HCT116 (cell line): ENCODE measurements at regions not wholly inside any gene's neighbourhood (a gene's known extent, or its start where the extent isn't known, plus 50 kb on each side); places are given as distances from the start of the nearest gene placed in this dataset.

ENCODE experiments used
- ATAC-seq: fragments of 200-7000 bp; cut with Tn5 transposase; 2 replicates; pipeline ENCODE4 v1.9.1; 2020; ENCODE audit warnings: mild to moderate bottlenecking, moderate library complexity
- BruUV-seq: library from RNA; stranded (reverse); fragments of 400-500 nt; replicated peaks from 2 replicates; lab custom pipeline; 2021; lab: Mats Ljungman, UMichigan
- CTCF ChIA-PET: fragments of 300-600 bp; sonication (Branson Sonifier 250); formaldehyde crosslinking; loops from one replicate; lab custom pipeline; 2021; ENCODE audit warnings: antibody characterized with exemption; lab: Charles Lee
- POLR2A ChIA-PET: fragments of 300-600, 350-600 bp; sonication (Branson Sonifier 250); formaldehyde crosslinking; loops from one replicate; lab custom pipeline; 2021; ENCODE audit warnings: antibody characterized with exemption; lab: Charles Lee
- RAD21 ChIA-PET, 2 experiments: fragments of 300-600 bp; sonication (Branson Sonifier 250); formaldehyde crosslinking; loops; one replicate each; lab custom pipeline; 2023; ENCODE audit warnings: low total read pairs in 2 of 2; ENCODE audit not compliant: uncharacterized antibody in 2 of 2, unreplicated experiment in 2 of 2, low non-redundant PET in 1 of 2; lab: Charles Lee
- DNase-seq: peaks from one replicate; pipeline ENCODE4 v3.0.0-alpha.2; 2010; ENCODE audit warnings: low read depth, low spot score
- H2AFZ ChIP-seq: fragments of 200-600 bp; shearing (Covaris generic), sonication (generic); 2 replicates; pipeline ENCODE4 v1.6.1; 2017; ENCODE audit warnings: low read depth, mixed run types, mixed read lengths, antibody characterized with exemption, low read length; ENCODE audit not compliant: poor library complexity, severe bottlenecking
- H3K27ac ChIP-seq: 2 replicates; pipeline ENCODE4 v1.5.1; 2012; ENCODE audit warnings: low read depth, low read length
- H3K27me3 ChIP-seq: fragments of 200-600 bp; sonication (generic); 2 replicates; pipeline ENCODE4 v1.6.1; 2016; ENCODE audit warnings: mixed run types, low read length, mixed read lengths; ENCODE audit not compliant: insufficient read depth
- H3K36me3 ChIP-seq, 2 experiments: fragments of 200-500 bp in 1 of 2; fragments of 200-600 bp in 1 of 2; sonication (Bioruptor generic) in 1 of 2; sonication (generic) in 1 of 2; 2 replicates each; pipeline versions ENCODE4 v1.5.1 to v1.6.1; 2014 to 2016; ENCODE audit warnings: low read length in 2 of 2, inconsistent platforms in 1 of 2, mixed read lengths in 1 of 2, mixed run types in 1 of 2; ENCODE audit not compliant: insufficient read depth in 2 of 2, control insufficient read depth in 1 of 2
- H3K4me1 ChIP-seq, 2 experiments: fragments of 200-600 bp in 1 of 2; sonication (generic) in 1 of 2; 2 replicates each; pipeline versions ENCODE4 v1.5.1 to v1.6.1; 2012 to 2017; ENCODE audit warnings: low read length in 2 of 2, inconsistent platforms in 1 of 2, mild to moderate bottlenecking in 1 of 2, mixed read lengths in 1 of 2, mixed run types in 1 of 2, moderate library complexity in 1 of 2; ENCODE audit not compliant: insufficient read depth in 2 of 2, control insufficient read depth in 1 of 2
- H3K4me2 ChIP-seq: fragments of 200-600 bp; sonication (generic); 2 replicates; pipeline ENCODE4 v1.6.1; 2017; ENCODE audit warnings: mixed run types, low read length, mixed read lengths
- H3K4me3 ChIP-seq, 2 experiments: fragments of 200-600 bp in 1 of 2; sonication (generic) in 1 of 2; replicated peaks in 1 of 2; 2 replicates each; pipeline ENCODE4 v1.5.1; 2011 to 2016; ENCODE audit warnings: low read length in 2 of 2, control low read depth in 1 of 2, low read depth in 1 of 2, mild to moderate bottlenecking in 1 of 2, mixed read lengths in 1 of 2, mixed run types in 1 of 2
- H3K79me2 ChIP-seq: fragments of 200-600 bp; sonication (generic); 2 replicates; pipeline ENCODE4 v1.6.1; 2017; ENCODE audit warnings: mild to moderate bottlenecking, mixed run types, low read length, moderate library complexity, mixed read lengths; ENCODE audit not compliant: insufficient read depth
- H3K9ac ChIP-seq: fragments of 200-600 bp; sonication (generic); 2 replicates; pipeline ENCODE4 v1.6.1; 2016; ENCODE audit warnings: low read length, mixed read lengths
- H3K9me2 ChIP-seq: fragments of 200-600 bp; sonication (generic), shearing (Covaris generic); 2 replicates; pipeline ENCODE4 v1.6.1; 2017; ENCODE audit warnings: mixed run types, mild to moderate bottlenecking, moderate library complexity; ENCODE audit not compliant: insufficient read depth
- H3K9me3 ChIP-seq, 2 experiments: fragments of 200-500 bp in 1 of 2; fragments of 200-600 bp in 1 of 2; sonication (Bioruptor generic) in 1 of 2; sonication (generic) in 1 of 2; 2 replicates each; pipeline ENCODE4 v1.6.1; 2014 to 2017; ENCODE audit warnings: low read length in 2 of 2, mixed read lengths in 2 of 2, inconsistent platforms in 1 of 2, low read depth in 1 of 2, mild to moderate bottlenecking in 1 of 2, mixed run types in 1 of 2, moderate library complexity in 1 of 2; ENCODE audit not compliant: control insufficient read depth in 1 of 2, insufficient read depth in 1 of 2
- H4K20me1 ChIP-seq: fragments of 200-600 bp; sonication (generic), shearing (Covaris generic); 2 replicates; pipeline ENCODE4 v1.6.1; 2017; ENCODE audit warnings: mixed run types, mild to moderate bottlenecking, moderate library complexity; ENCODE audit not compliant: insufficient read depth
- CBX3 ChIP-seq: IDR thresholded peaks from 2 replicates; pipeline ENCODE4 v1.6.1; 2012; ENCODE audit warnings: low read depth
- CEBPB ChIP-seq: IDR thresholded peaks from 2 replicates; pipeline ENCODE4 v1.6.1; 2012; ENCODE audit warnings: low read depth
- EZH2 ChIP-seq: fragments of 200-600 bp; sonication (generic); IDR thresholded peaks from 2 replicates; pipeline ENCODE4 v1.6.1; 2017; ENCODE audit warnings: antibody characterized with exemption, mixed run types
- EZH2phosphoT487 ChIP-seq: fragments of 200-600 bp; IDR thresholded peaks from 2 replicates; pipeline ENCODE4 v1.6.1; 2018; ENCODE audit warnings: antibody characterized with exemption, borderline replicate concordance
- JUND ChIP-seq: IDR thresholded peaks from 2 replicates; pipeline ENCODE4 v1.6.1; 2012
- MAX ChIP-seq: IDR thresholded peaks from 2 replicates; pipeline ENCODE4 v1.6.1; 2012
- POLR2A ChIP-seq: IDR thresholded peaks from 2 replicates; pipeline ENCODE4 v1.7.0; 2011; ENCODE audit warnings: borderline replicate concordance; ENCODE audit not compliant: insufficient read depth, insufficient read length; ENCODE audit errors: extremely low read depth
- POLR2AphosphoS5 ChIP-seq: IDR thresholded peaks from 2 replicates; pipeline ENCODE4 v1.6.1; 2011; ENCODE audit warnings: mild to moderate bottlenecking, low read depth, low read length, moderate library complexity
- RAD21 ChIP-seq: IDR thresholded peaks from 2 replicates; pipeline ENCODE4 v1.6.1; 2012; ENCODE audit warnings: low read depth, mild to moderate bottlenecking
- SIN3A ChIP-seq: IDR thresholded peaks from 2 replicates; pipeline ENCODE4 v1.6.1; 2012; ENCODE audit warnings: low read depth
- SRF ChIP-seq: IDR thresholded peaks from 2 replicates; pipeline ENCODE4 v1.6.1; 2012; ENCODE audit warnings: low read depth
- YY1 ChIP-seq: IDR thresholded peaks from 2 replicates; pipeline ENCODE4 v1.6.1; 2011; ENCODE audit warnings: low read length, low read depth, moderate library complexity, mild to moderate bottlenecking; ENCODE audit not compliant: insufficient replicate concordance; ENCODE audit errors: extremely low read depth
- ZFX ChIP-seq: fragments of 450-650 bp; IDR thresholded peaks from 2 replicates; pipeline ENCODE4 v1.6.1; 2017
- ZNF274 ChIP-seq: fragments of 200-500 bp; sonication (Bioruptor generic); IDR thresholded peaks from 2 replicates; pipeline ENCODE4 v1.6.1; 2014; ENCODE audit warnings: mild to moderate bottlenecking, low read depth, low read length, inconsistent platforms
- intact Hi-C: fragments of 100-400 bp; cut with micrococcal nuclease; formaldehyde crosslinking; loops from 2 replicates; pipeline ENCODE4 v1.10.0; 2022
- TF ChIP-seq, protein P1 (sequence below): IDR thresholded peaks from 2 replicates; pipeline ENCODE4 v1.6.1; 2011; ENCODE audit warnings: mild to moderate bottlenecking, low read length, moderate library complexity; ENCODE audit not compliant: insufficient replicate concordance; ENCODE audit errors: extremely low read depth
- TF ChIP-seq, protein P2 (sequence below), 3 experiments: fragments of 200-600 bp in 1 of 3; sonication (generic) in 1 of 3; IDR thresholded peaks in 2 of 3; conservative IDR thresholded peaks in 1 of 3; 2 replicates each; pipeline ENCODE4 v1.5.1; 2012 to 2017; ENCODE audit warnings: low read depth in 2 of 3, low read length in 2 of 3, antibody characterized with exemption in 1 of 3, borderline replicate concordance in 1 of 3, control low read depth in 1 of 3, mild to moderate bottlenecking in 1 of 3, mixed read lengths in 1 of 3, mixed run types in 1 of 3, moderate library complexity in 1 of 3; ENCODE audit not compliant: insufficient read depth in 1 of 3

DNA sequence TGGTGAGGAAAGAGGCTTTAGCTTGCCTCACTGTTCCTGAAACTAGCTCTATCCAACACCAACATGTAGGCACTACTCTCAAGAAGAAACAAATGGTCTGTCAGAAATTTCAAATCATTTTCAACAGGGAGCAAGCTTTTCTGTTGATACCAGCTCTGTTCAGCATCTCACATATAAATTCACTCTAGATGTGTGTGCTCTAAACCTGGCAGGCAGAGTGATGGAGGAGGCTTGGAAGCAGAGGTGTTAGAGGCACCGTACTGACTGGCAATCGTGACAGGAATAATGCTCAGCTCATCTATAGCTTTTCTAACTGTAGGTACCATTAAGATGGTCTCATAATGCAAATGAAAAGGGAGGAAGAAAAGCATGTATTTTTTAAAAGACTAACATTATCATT, 597.2 kb upstream of the NECTIN3 start:
- H3K4me1 ChIP-seq, result no peaks in the 10 kb centered on the region
- no peaks in the 10 kb centered on the region for H4K20me1 ChIP-seq
- no peak for DNase-seq
- no peak overlapping the region for H3K27ac ChIP-seq
- H3K27me3 ChIP-seq, result no peaks in the 10 kb centered on the region
- RAD21 ChIA-PET, result no interaction called here
- no peak for ATAC-seq
- H3K36me3 ChIP-seq, result no peaks in the 10 kb centered on the region
- H2AFZ ChIP-seq, result peak overlapping the region; percentile 84
- no peaks in the 10 kb centered on the region for H3K9me2 ChIP-seq
- H3K79me2 ChIP-seq, result no peaks in the 10 kb centered on the region
- TF ChIP-seq YY1 (no peak), ZNF274 (no peak), EZH2phosphoT487 (no peak), EZH2 (no peak), SRF (no peak), RAD21 (no peak), CBX3 (no peak), CEBPB (no peak), POLR2AphosphoS5 (no peak), JUND (no peak), MAX (no peak), ZFX (no peak), SIN3A (no peak), POLR2A (no peak)
- TF ChIP-seq, protein P1, sequence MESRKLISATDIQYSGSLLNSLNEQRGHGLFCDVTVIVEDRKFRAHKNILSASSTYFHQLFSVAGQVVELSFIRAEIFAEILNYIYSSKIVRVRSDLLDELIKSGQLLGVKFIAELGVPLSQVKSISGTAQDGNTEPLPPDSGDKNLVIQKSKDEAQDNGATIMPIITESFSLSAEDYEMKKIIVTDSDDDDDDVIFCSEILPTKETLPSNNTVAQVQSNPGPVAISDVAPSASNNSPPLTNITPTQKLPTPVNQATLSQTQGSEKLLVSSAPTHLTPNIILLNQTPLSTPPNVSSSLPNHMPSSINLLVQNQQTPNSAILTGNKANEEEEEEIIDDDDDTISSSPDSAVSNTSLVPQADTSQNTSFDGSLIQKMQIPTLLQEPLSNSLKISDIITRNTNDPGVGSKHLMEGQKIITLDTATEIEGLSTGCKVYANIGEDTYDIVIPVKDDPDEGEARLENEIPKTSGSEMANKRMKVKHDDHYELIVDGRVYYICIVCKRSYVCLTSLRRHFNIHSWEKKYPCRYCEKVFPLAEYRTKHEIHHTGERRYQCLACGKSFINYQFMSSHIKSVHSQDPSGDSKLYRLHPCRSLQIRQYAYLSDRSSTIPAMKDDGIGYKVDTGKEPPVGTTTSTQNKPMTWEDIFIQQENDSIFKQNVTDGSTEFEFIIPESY, result no peak
- TF ChIP-seq, protein P2, sequence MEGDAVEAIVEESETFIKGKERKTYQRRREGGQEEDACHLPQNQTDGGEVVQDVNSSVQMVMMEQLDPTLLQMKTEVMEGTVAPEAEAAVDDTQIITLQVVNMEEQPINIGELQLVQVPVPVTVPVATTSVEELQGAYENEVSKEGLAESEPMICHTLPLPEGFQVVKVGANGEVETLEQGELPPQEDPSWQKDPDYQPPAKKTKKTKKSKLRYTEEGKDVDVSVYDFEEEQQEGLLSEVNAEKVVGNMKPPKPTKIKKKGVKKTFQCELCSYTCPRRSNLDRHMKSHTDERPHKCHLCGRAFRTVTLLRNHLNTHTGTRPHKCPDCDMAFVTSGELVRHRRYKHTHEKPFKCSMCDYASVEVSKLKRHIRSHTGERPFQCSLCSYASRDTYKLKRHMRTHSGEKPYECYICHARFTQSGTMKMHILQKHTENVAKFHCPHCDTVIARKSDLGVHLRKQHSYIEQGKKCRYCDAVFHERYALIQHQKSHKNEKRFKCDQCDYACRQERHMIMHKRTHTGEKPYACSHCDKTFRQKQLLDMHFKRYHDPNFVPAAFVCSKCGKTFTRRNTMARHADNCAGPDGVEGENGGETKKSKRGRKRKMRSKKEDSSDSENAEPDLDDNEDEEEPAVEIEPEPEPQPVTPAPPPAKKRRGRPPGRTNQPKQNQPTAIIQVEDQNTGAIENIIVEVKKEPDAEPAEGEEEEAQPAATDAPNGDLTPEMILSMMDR (IDR thresholded peaks at IDR 0.05 in 2 of 3, conservative IDR thresholded peaks at IDR 0.05 in 1 of 3; ENCODE audit: borderline replicate concordance in 1 of 3, insufficient read depth in 1 of 3, low read depth in 2 of 3, low read length in 2 of 3), result no peak
- POLR2A ChIA-PET, result no interaction called here
- CTCF ChIA-PET, result no interaction called here
- intact Hi-C loops, result no loop called here
- BruUV-seq, result no TSS peak
- H3K9ac ChIP-seq, result no peak overlapping the region
- no peaks in the 10 kb centered on the region for H3K9me3 ChIP-seq
- H3K4me3 ChIP-seq, result no peak overlapping the region
- no peak overlapping the region for H3K4me2 ChIP-seq
